ENCODE measurements at regions not wholly inside any gene's neighbourhood (a gene's known extent, or its start where the extent isn't known, plus 50 kb on each side); places are given as distances from the start of the nearest gene placed in this dataset.

DNA sequence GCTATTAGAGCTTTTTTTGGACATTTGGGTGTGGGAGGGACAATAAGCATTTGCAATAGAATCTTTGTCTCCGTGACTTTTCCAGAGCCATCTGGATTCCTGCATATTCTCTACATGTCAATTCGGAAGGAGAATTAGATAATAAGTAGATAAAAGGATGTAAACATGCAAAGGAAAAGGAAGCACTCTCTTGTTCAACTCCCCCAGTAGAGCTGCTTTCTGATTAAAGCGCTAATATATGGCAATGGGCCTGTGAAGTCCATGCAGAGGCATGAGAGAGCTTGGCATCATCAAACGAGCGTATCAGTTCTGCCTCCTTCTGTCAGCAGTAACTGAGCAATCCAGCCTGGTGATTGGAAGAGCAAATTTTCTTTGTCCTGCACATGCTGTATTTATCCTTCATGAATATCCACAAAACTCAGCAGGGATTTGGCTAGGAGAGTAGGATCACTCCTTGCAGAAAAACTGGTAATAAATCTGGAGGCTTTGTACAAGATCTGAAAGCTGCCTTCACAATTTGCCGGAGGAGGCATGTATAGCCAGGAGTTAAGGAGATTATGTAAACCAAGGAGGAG is 1752.9 kb downstream of the MAT2B start:
- Histone ChIP-seq H3K4me3 (ENCODE audit: low read length) (no peak overlapping the region), H3K9ac (ENCODE audit: low read length) (no peak overlapping the region), H3K79me2 (replicated peaks; ENCODE audit: insufficient read depth, low read length) (no peaks in the 10 kb centered on the region), H3K27me3 (ENCODE audit: insufficient read depth, low read depth, low read length) (no peaks in the 10 kb centered on the region), H2AFZ (ENCODE audit: low read depth, low read length) (no peak overlapping the region), H3K36me3 (ENCODE audit: insufficient read depth, low read length) (no peaks in the 10 kb centered on the region), H3K4me2 (ENCODE audit: low read length) (no peak overlapping the region), H3F3A (ENCODE audit: insufficient read depth, low read length, poor library complexity, severe bottlenecking) (no peaks in the 10 kb centered on the region), H4K20me1 (ENCODE audit: insufficient read depth) (no peaks in the 10 kb centered on the region), H3K9me3 (ENCODE audit: low read length) (no peaks in the 10 kb centered on the region), H3K27ac (ENCODE audit: low read length) (no peak overlapping the region), H3K9me2 (ENCODE audit: insufficient read depth, low read length) (no peaks in the 10 kb centered on the region)
- no peak for TF ChIP-seq POLR2AphosphoS5 (IDR thresholded peaks at IDR 0.05)
- TF ChIP-seq EP300 (conservative IDR thresholded peaks at IDR 0.05; ENCODE audit: poor library complexity, severe bottlenecking) = no peak

DNA sequence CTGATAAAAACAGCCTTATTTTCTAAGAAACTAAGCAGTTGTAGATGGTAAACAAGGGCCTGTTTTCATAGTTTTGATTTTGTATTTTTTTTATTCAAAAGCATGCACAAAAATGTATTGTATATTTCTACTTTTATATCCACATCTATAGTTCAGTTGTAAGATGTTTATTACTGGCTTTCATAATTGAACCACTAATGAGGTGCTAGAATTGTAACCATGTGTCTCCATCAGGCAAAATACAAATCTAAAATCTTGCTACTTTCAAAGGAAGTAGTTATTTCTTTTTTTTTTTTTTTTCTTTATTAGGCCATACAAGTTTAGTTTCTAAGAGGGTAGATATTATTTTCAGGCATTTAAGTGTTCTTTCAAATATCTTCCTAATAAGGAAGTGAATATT is 1755.0 kb downstream of the MAT2B start:
- Histone ChIP-seq H3K9me3 (ENCODE audit: low read length) (no peaks in the 10 kb centered on the region), H3K9ac (ENCODE audit: low read length) (no peak overlapping the region), H3K27me3 (ENCODE audit: insufficient read depth, low read depth, low read length) (no peaks in the 10 kb centered on the region), H3K4me2 (ENCODE audit: low read length) (no peak overlapping the region), H3F3A (ENCODE audit: insufficient read depth, low read length, poor library complexity, severe bottlenecking) (no peaks in the 10 kb centered on the region), H3K79me2 (replicated peaks; ENCODE audit: insufficient read depth, low read length) (no peaks in the 10 kb centered on the region), H3K9me2 (ENCODE audit: insufficient read depth, low read length) (no peaks in the 10 kb centered on the region), H3K36me3 (ENCODE audit: insufficient read depth, low read length) (no peaks in the 10 kb centered on the region), H2AFZ (ENCODE audit: low read depth, low read length) (no peak overlapping the region), H4K20me1 (ENCODE audit: insufficient read depth) (no peaks in the 10 kb centered on the region), H3K27ac (ENCODE audit: low read length) (no peak overlapping the region), H3K4me3 (ENCODE audit: low read length) (no peak overlapping the region)
- TF ChIP-seq EP300 (conservative IDR thresholded peaks at IDR 0.05; ENCODE audit: poor library complexity, severe bottlenecking) (no peak), RAD21 (conservative IDR thresholded peaks at IDR 0.05) (no peak), TAF1 (IDR thresholded peaks at IDR 0.05; ENCODE audit: low read depth) (no peak), POLR2AphosphoS5 (IDR thresholded peaks at IDR 0.05) (no peak), MXI1 (conservative IDR thresholded peaks at IDR 0.05; ENCODE audit: poor library complexity, severe bottlenecking) (no peak), EZH2 (IDR thresholded peaks at IDR 0.05; ENCODE audit: borderline replicate concordance, insufficient read depth, low read length, poor library complexity, severe bottlenecking) (no peak), SMC3 (conservative IDR thresholded peaks at IDR 0.05; ENCODE audit: poor library complexity) (no peak)
- TF ChIP-seq, protein P1, sequence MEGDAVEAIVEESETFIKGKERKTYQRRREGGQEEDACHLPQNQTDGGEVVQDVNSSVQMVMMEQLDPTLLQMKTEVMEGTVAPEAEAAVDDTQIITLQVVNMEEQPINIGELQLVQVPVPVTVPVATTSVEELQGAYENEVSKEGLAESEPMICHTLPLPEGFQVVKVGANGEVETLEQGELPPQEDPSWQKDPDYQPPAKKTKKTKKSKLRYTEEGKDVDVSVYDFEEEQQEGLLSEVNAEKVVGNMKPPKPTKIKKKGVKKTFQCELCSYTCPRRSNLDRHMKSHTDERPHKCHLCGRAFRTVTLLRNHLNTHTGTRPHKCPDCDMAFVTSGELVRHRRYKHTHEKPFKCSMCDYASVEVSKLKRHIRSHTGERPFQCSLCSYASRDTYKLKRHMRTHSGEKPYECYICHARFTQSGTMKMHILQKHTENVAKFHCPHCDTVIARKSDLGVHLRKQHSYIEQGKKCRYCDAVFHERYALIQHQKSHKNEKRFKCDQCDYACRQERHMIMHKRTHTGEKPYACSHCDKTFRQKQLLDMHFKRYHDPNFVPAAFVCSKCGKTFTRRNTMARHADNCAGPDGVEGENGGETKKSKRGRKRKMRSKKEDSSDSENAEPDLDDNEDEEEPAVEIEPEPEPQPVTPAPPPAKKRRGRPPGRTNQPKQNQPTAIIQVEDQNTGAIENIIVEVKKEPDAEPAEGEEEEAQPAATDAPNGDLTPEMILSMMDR (IDR thresholded peaks at IDR 0.05; ENCODE audit: poor library complexity, severe bottlenecking) = no peak
- TF ChIP-seq, protein P2, sequence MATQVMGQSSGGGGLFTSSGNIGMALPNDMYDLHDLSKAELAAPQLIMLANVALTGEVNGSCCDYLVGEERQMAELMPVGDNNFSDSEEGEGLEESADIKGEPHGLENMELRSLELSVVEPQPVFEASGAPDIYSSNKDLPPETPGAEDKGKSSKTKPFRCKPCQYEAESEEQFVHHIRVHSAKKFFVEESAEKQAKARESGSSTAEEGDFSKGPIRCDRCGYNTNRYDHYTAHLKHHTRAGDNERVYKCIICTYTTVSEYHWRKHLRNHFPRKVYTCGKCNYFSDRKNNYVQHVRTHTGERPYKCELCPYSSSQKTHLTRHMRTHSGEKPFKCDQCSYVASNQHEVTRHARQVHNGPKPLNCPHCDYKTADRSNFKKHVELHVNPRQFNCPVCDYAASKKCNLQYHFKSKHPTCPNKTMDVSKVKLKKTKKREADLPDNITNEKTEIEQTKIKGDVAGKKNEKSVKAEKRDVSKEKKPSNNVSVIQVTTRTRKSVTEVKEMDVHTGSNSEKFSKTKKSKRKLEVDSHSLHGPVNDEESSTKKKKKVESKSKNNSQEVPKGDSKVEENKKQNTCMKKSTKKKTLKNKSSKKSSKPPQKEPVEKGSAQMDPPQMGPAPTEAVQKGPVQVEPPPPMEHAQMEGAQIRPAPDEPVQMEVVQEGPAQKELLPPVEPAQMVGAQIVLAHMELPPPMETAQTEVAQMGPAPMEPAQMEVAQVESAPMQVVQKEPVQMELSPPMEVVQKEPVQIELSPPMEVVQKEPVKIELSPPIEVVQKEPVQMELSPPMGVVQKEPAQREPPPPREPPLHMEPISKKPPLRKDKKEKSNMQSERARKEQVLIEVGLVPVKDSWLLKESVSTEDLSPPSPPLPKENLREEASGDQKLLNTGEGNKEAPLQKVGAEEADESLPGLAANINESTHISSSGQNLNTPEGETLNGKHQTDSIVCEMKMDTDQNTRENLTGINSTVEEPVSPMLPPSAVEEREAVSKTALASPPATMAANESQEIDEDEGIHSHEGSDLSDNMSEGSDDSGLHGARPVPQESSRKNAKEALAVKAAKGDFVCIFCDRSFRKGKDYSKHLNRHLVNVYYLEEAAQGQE (IDR thresholded peaks at IDR 0.05; ENCODE audit: borderline replicate concordance) = no peak
